Neuronal stem cell (in vitro differentiated cells): ENCODE measurements at regions not wholly inside any gene's neighbourhood (a gene's known extent, or its start where the extent isn't known, plus 50 kb on each side); places are given as distances from the start of the nearest gene placed in this dataset.

Experiments
- DNase-seq: peaks from one replicate; pipeline ENCODE4 v3.0.0-alpha.2; 2013; ENCODE audit warnings: low spot score
- H2AFZ ChIP-seq: one replicate; pipeline ENCODE4 v1.6.1; 2013; ENCODE audit warnings: mild to moderate bottlenecking, low read length, inconsistent platforms
- H2AK5ac ChIP-seq: 2 replicates; pipeline ENCODE4 v1.6.1; 2013; ENCODE audit warnings: low read depth, mild to moderate bottlenecking, inconsistent platforms, low read length, moderate library complexity, mixed read lengths
- H2BK120ac ChIP-seq: 2 replicates; pipeline ENCODE4 v1.6.1; 2013; ENCODE audit warnings: low read depth, mild to moderate bottlenecking, inconsistent platforms, low read length, moderate library complexity, mixed read lengths
- H2BK12ac ChIP-seq: one replicate; pipeline ENCODE4 v1.6.1; 2013; ENCODE audit warnings: low read length, inconsistent platforms
- H2BK15ac ChIP-seq: 2 replicates; pipeline ENCODE4 v1.6.1; 2013; ENCODE audit warnings: mild to moderate bottlenecking, low read length, inconsistent platforms, mixed read lengths
- H2BK5ac ChIP-seq: one replicate; pipeline ENCODE4 v1.6.1; 2013; ENCODE audit warnings: inconsistent platforms, mild to moderate bottlenecking, low read length, moderate library complexity
- H3K14ac ChIP-seq: one replicate; pipeline ENCODE4 v1.6.1; 2013; ENCODE audit warnings: low read length, inconsistent platforms
- H3K18ac ChIP-seq: 2 replicates; pipeline ENCODE4 v1.6.1; 2013; ENCODE audit warnings: low read length, inconsistent platforms
- H3K23ac ChIP-seq: 2 replicates; pipeline ENCODE4 v1.6.1; 2013; ENCODE audit warnings: low read depth, mild to moderate bottlenecking, mixed read lengths, low read length, inconsistent platforms; ENCODE audit not compliant: poor library complexity
- H3K27ac ChIP-seq: replicated peaks from 3 replicates; pipeline ENCODE4 v1.5.1; 2013; ENCODE audit warnings: low read length, inconsistent platforms
- H3K27me3 ChIP-seq, 3 experiments: 2 replicates each; pipeline ENCODE4 v1.6.1; 2013; ENCODE audit warnings: low read length in 3 of 3, mild to moderate bottlenecking in 2 of 3, inconsistent platforms in 1 of 3, low read depth in 1 of 3, mixed read lengths in 1 of 3, moderate library complexity in 1 of 3; ENCODE audit not compliant: control insufficient read depth in 3 of 3, insufficient read depth in 3 of 3
- H3K36me3 ChIP-seq, 2 donors: replicated peaks in 1 of 2; 2 replicates each; pipeline ENCODE4 v1.6.1; 2013; ENCODE audit warnings: low read length in 2 of 2; ENCODE audit not compliant: control insufficient read depth in 2 of 2, insufficient read depth in 2 of 2
- H3K4ac ChIP-seq: 2 replicates; pipeline ENCODE4 v1.6.1; 2013; ENCODE audit warnings: inconsistent platforms, mild to moderate bottlenecking, low read length, moderate library complexity
- H3K4me1 ChIP-seq, 2 donors: 1 replicate in 1 of 2; 2 replicates in 1 of 2; pipeline ENCODE4 v1.6.1; 2013; ENCODE audit warnings: low read length in 2 of 2, low read depth in 1 of 2; ENCODE audit not compliant: control insufficient read depth in 2 of 2, insufficient read depth in 1 of 2
- H3K4me2 ChIP-seq: one replicate; pipeline ENCODE4 v1.6.1; 2013; ENCODE audit warnings: mild to moderate bottlenecking, low read length, inconsistent platforms; ENCODE audit not compliant: insufficient read depth, poor library complexity, severe bottlenecking
- H3K4me3 ChIP-seq, 2 donors: 2 replicates each; pipeline ENCODE4 v1.5.1; 2013; ENCODE audit warnings: low read length in 2 of 2, mild to moderate bottlenecking in 2 of 2, inconsistent platforms in 1 of 2, moderate library complexity in 1 of 2
- H3K79me1 ChIP-seq: one replicate; pipeline ENCODE4 v1.6.1; 2013; ENCODE audit warnings: low read depth, mild to moderate bottlenecking, inconsistent platforms, low read length, moderate library complexity
- H3K9ac ChIP-seq: one replicate; pipeline ENCODE4 v1.6.1; 2013; ENCODE audit warnings: mild to moderate bottlenecking, low read depth, low read length, inconsistent platforms; ENCODE audit not compliant: poor library complexity
- H3K9me3 ChIP-seq, 2 donors: replicated peaks in 1 of 2; 2 replicates each; pipeline versions ENCODE3 to v1.6.1; 2013; ENCODE audit warnings: low read length in 2 of 2, mild to moderate bottlenecking in 2 of 2, inconsistent platforms in 1 of 2, low read depth in 1 of 2, mixed read lengths in 1 of 2, moderate library complexity in 1 of 2; ENCODE audit not compliant: control insufficient read depth in 2 of 2, insufficient read depth in 1 of 2
- H4K8ac ChIP-seq: one replicate; pipeline ENCODE4 v1.6.1; 2013; ENCODE audit warnings: low read depth, mild to moderate bottlenecking, inconsistent platforms, low read length, moderate library complexity
- H4K91ac ChIP-seq: one replicate; pipeline ENCODE4 v1.6.1; 2013; ENCODE audit warnings: low read length, low read depth, mild to moderate bottlenecking, inconsistent platforms; ENCODE audit not compliant: poor library complexity
- WGBS, 2 donors: extraction: QIAGEN DNeasy Blood & Tissue Kit; methylation state at CpG; one replicate each; pipeline ENCODE4 v1.1.7; 2013; ENCODE audit warnings: missing lambda C conversion rate in 2 of 2, mixed read lengths in 1 of 2; ENCODE audit not compliant: insufficient read length in 2 of 2, insufficient replicate concordance in 1 of 2; ENCODE audit errors: extremely low coverage in 2 of 2; 5-methylcytosine and 5-hydroxymethylcytosine counted together

DNA sequence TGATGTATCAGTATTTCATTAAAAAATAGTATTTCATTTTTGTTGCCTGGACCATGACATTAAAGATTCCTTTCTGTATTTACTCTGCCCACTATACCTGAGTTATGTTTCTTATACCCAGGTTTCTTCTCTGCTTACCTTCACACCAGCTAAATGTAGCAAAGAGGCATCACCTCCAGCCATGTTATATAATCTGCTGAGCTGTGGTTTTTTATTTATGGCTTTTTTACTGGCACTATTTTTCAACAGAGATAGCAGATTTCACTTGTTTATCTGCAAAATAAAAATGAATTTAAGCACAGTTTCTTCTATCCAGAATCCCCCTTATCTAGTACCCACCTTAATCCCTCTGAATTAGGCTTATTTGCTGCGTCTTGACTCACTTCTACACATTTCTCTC, 979.0 kb upstream of the MAN1A1 start:
- Histone ChIP-seq H2BK5ac (no peak overlapping the region), H2BK12ac (no peak overlapping the region), H3K14ac (no peak overlapping the region), H3K4me1 (no peaks in the 10 kb centered on the region), H3K9ac (no peak overlapping the region), H3K27me3 (no peaks in the 10 kb centered on the region), H4K8ac (no peak overlapping the region), H4K91ac (no peak overlapping the region), H2BK120ac (no peak overlapping the region), H3K27ac (no peak overlapping the region), H3K4ac (no peak overlapping the region), H3K4me3 (no peak overlapping the region), H3K23ac (no peak overlapping the region), H3K36me3 (no peaks in the 10 kb centered on the region), H3K18ac (no peak overlapping the region), H3K4me2 (no peak overlapping the region), H3K79me1 (no peaks in the 10 kb centered on the region), H3K9me3 (no peaks in the 10 kb centered on the region), H2AFZ (no peak overlapping the region), H2BK15ac (no peak overlapping the region), H2AK5ac (no peak overlapping the region)
- DNase-seq, result no peak
- WGBS, 2 donors, result no CpG with 5 or more reads among the region's 1 CpG

DNA sequence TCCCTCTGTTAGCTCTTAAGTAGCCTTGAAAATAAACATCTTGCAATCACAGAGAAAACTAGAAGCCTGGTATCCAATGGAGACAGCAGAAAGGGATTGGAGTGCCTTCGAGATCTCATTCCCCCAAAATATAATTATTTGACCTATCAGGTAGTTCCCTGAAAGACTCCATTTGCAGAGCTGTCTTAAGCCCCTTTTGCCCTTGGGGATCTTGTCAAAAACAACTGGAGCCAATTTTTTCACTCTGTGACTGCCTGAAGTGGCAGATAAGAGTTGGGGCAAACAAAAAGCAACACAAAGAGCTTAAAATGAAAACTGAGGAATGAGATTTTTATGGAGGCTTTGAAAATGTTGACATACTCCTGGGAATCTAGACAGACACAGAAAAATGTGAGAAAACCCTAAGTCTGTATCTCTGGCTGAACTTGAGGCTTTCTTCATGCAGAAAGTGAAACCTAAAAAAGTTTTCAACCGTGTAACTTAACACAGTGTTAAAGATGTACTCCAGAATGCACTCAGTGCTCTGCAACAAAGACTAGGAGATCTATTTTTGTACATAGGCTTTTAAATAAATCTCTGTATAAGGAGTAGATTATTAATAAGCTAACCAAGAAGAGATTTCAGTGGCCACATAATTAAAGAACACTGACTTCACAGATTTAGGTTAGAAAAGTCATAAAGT, 971.1 kb upstream of the MAN1A1 start:
- Histone ChIP-seq H3K9ac (no peak overlapping the region), H3K27ac (no peak overlapping the region), H2BK120ac (no peak overlapping the region), H2BK5ac (no peak overlapping the region), H3K27me3 (no peaks in the 10 kb centered on the region), H3K14ac (no peak overlapping the region), H3K4me2 (no peak overlapping the region), H3K9me3 (no peaks in the 10 kb centered on the region), H3K4me3 (no peak overlapping the region), H4K8ac (no peak overlapping the region), H4K91ac (no peak overlapping the region), H3K18ac (no peak overlapping the region), H2AFZ (no peak overlapping the region), H2BK15ac (no peak overlapping the region), H3K23ac (no peak overlapping the region), H2BK12ac (no peak overlapping the region), H2AK5ac (no peak overlapping the region), H3K79me1 (no peaks in the 10 kb centered on the region), H3K36me3 (no peaks in the 10 kb centered on the region), H3K4ac (no peak overlapping the region), H3K4me1 (no peaks in the 10 kb centered on the region)
- WGBS, 2 donors, result no CpG with 5 or more reads among the region's 2 CpGs
- no peak for DNase-seq

DNA sequence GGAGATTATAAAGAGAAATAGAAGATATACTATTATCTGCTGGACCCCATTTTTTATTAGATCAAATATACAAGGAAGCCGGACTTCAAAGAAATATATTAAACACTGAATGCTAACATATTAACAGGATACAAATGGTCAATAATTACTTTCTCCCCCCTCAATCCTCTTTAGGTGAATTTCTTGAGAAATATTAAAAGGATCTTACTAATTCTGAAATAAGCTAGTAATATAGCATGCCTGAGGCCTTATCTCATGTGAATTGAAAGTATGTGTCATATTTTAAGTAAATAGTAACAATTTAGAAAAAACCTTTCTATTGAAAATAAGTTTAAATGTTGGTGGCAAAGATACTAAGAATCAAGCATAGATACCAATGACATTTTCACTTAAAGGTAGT, 954.7 kb upstream of the MAN1A1 start:
- Histone ChIP-seq H3K4me1 (peaks cover 0 to 2% of the 10 kb centered on the region in 2 donors), H3K36me3 (no peaks in the 10 kb centered on the region), H3K27ac (no peak overlapping the region), H4K91ac (no peak overlapping the region), H3K4ac (no peak overlapping the region), H4K8ac (no peak overlapping the region), H2AFZ (no peak overlapping the region), H2BK5ac (no peak overlapping the region), H3K18ac (no peak overlapping the region), H3K14ac (no peak overlapping the region), H3K23ac (no peak overlapping the region), H2BK12ac (no peak overlapping the region), H3K27me3 (no peaks in the 10 kb centered on the region), H3K79me1 (no peaks in the 10 kb centered on the region), H2BK15ac (no peak overlapping the region), H3K9ac (no peak overlapping the region), H3K4me3 (no peak overlapping the region), H3K4me2 (no peak overlapping the region), H2BK120ac (no peak overlapping the region), H3K9me3 (no peaks in the 10 kb centered on the region), H2AK5ac (no peak overlapping the region)
- DNase-seq, result no peak
- no CpG with 5 or more reads among the region's 1 CpG for WGBS, 2 donors

DNA sequence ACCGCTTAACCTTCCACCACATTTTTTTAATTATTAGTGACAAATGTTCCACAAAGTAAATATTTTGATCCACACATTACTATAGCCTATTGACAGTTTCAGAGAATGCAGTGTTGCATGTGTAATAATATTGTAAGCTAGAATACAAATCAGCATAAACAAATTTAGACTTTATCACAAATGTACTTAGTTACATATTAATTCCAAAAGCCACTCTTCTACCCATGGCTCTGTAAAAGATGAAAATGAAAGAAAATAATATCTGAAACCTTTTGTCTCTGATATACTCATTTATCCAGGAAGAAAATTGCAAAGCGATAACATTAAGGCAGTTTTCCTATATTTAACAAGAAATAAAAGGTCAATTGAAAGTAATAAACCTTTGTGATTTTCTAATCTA, 954.0 kb upstream of the MAN1A1 start:
- Histone ChIP-seq H3K36me3 (no peaks in the 10 kb centered on the region), H3K4ac (no peak overlapping the region), H2BK12ac (no peak overlapping the region), H2AK5ac (no peak overlapping the region), H3K79me1 (no peaks in the 10 kb centered on the region), H3K9ac (no peak overlapping the region), H4K91ac (no peak overlapping the region), H2BK5ac (no peak overlapping the region), H3K9me3 (no peaks in the 10 kb centered on the region), H3K23ac (no peak overlapping the region), H3K27me3 (no peaks in the 10 kb centered on the region), H3K4me1 (peaks cover 0 to 2% of the 10 kb centered on the region in 2 donors), H2AFZ (no peak overlapping the region), H3K27ac (no peak overlapping the region), H3K18ac (no peak overlapping the region), H2BK15ac (no peak overlapping the region), H3K4me3 (no peak overlapping the region), H4K8ac (no peak overlapping the region), H3K4me2 (no peak overlapping the region), H2BK120ac (no peak overlapping the region), H3K14ac (no peak overlapping the region)
- WGBS, 2 donors, result 100% methylated on average over 1 of the region's 2 CpGs; no CpG with 5 or more reads in 1 of the 2 donors
- no peak for DNase-seq
